Breast epithelium (tissue), 3 donors: ENCODE measurements at regions not wholly inside any gene's neighbourhood (a gene's known extent, or its start where the extent isn't known, plus 50 kb on each side); places are given as distances from the start of the nearest gene placed in this dataset.

Source experiments
- CTCF ChIP-seq, 3 donors: fragments of 450-650 bp; IDR thresholded peaks; one replicate each; pipeline ENCODE4 v1.5.1; 2016 to 2017; ENCODE audit warnings: antibody characterized with exemption in 3 of 3, mild to moderate bottlenecking in 3 of 3, moderate library complexity in 3 of 3
- POLR2A ChIP-seq: fragments of 450-650 bp; IDR thresholded peaks from one replicate; pipeline ENCODE4 v1.6.1; 2016; ENCODE audit warnings: antibody characterized with exemption, mild to moderate bottlenecking, moderate library complexity
- POLR2AphosphoS5 ChIP-seq, 3 donors: sonication (generic); formaldehyde crosslinking; IDR thresholded peaks; one replicate each; pipeline ENCODE4 v1.6.1; 2017; ENCODE audit warnings: antibody characterized with exemption in 3 of 3

DNA sequence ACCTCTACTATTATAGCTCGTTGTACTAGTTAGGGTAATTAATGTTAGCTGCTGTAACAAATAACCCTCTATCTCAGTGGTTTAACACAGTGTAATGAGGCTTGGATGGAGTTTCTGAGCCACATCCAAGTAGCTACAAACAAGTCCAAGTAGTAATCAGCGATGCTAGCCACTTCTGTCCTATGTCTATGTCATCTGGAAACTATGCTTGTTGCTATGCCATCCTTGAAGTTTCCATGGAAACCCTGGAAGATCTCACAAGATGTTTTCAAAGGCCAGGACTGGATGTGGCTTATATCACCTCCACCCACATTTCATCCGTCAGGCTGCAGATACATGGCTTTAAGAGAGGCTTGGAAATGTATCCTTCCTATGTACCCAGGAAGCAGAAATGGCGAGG is 422.1 kb downstream of the AACS start:
- TF ChIP-seq CTCF (IDR thresholded peaks at IDR 0.05) (no peak), POLR2AphosphoS5 (IDR thresholded peaks at IDR 0.05) (no peak), POLR2A (no peak)
